ENCODE measurements at regions not wholly inside any gene's neighbourhood (a gene's known extent, or its start where the extent isn't known, plus 50 kb on each side); places are given as distances from the start of the nearest gene placed in this dataset.
"Not testable (repeated sequence)": the region's sequence is repeated elsewhere in the genome, so short reads cannot be mapped to it uniquely, and the experiment has no call there.

DNA sequence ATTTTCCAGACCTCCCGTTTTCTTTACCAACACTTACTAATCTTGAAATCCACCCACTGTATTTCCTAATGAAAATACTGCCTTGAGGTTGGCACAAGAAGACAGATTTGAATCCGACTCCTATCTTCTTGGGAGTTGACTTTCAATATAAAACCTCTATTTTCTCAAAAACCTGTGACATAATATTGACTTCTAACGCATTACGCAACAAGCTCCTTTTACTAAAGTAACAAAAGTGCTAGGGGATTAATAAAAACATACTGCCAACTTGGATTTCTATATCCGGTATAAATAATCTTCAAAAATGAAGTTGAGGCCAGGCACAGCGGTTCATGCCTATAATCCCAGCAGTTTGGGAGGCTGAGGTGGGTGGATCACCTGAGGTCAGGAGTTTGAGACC is 382.0 kb downstream of the PREX1 start:
- Histone ChIP-seq H3K36me3 (ENCODE audit: insufficient read depth, low read length, poor library complexity, severe bottlenecking) (no peaks in the 10 kb centered on the region), H3K4me3 (ENCODE audit: low read depth, low read length, poor library complexity, severe bottlenecking) (no peak overlapping the region), H3K27ac (ENCODE audit: low read depth, low read length, poor library complexity, severe bottlenecking) (no peak overlapping the region), H3K27me3 (replicated peaks; ENCODE audit: insufficient read depth, low read depth, low read length, poor library complexity) (peaks cover 6% of the 10 kb centered on the region), H3K9me3 (ENCODE audit: low read depth, low read length, poor library complexity, severe bottlenecking) (peaks cover 10% of the 10 kb centered on the region), H3K4me1 (ENCODE audit: insufficient read depth, low read length, poor library complexity, severe bottlenecking) (no peaks in the 10 kb centered on the region)
- ChIA-PET CTCF (no interaction called here), POLR2A (ENCODE audit: low non-redundant PET) (interaction anchor here (0.7 kb wide), 1 partner anchor 16 kb away, joined by 3 read pairs; no protein-coding TSS in a partner anchor)
- TF ChIP-seq, protein P1, sequence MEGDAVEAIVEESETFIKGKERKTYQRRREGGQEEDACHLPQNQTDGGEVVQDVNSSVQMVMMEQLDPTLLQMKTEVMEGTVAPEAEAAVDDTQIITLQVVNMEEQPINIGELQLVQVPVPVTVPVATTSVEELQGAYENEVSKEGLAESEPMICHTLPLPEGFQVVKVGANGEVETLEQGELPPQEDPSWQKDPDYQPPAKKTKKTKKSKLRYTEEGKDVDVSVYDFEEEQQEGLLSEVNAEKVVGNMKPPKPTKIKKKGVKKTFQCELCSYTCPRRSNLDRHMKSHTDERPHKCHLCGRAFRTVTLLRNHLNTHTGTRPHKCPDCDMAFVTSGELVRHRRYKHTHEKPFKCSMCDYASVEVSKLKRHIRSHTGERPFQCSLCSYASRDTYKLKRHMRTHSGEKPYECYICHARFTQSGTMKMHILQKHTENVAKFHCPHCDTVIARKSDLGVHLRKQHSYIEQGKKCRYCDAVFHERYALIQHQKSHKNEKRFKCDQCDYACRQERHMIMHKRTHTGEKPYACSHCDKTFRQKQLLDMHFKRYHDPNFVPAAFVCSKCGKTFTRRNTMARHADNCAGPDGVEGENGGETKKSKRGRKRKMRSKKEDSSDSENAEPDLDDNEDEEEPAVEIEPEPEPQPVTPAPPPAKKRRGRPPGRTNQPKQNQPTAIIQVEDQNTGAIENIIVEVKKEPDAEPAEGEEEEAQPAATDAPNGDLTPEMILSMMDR (conservative IDR thresholded peaks at IDR 0.05; ENCODE audit: low read depth, low read length), result no peak
- no peak for TF ChIP-seq EZH2 (IDR thresholded peaks at IDR 0.05; ENCODE audit: borderline replicate concordance, low read depth, low read length, poor library complexity, severe bottlenecking)
- DNase-seq (ENCODE audit: low spot score), result no peak
- intact Hi-C loops (cut with micrococcal nuclease; ENCODE audit: unreplicated experiment), result no loop called here
- BruUV-seq (replicated peaks), result no TSS peak

DNA sequence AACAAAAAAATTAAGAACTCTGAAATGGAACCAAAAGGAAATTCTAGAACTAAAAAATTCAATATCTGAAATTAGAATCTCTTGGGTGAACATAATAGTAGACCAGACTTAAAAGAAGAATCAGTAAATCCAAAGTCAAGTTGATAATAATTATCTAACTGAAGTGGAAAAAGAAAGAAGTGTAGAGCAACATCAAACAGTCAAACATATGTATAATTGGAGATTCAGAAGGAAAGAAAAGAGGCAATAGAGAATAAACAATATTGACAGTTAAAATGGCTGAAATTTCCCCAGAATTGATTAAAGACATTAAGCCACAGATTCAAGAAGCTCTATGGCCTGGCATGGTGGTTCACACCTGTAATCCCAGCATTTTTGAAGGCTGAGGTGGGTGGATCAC is 383.6 kb downstream of the PREX1 start:
- peaks cover 6% of the 10 kb centered on the region for H3K27me3 ChIP-seq (replicated peaks; ENCODE audit: insufficient read depth, low read depth, low read length, poor library complexity)
- no peak for DNase-seq (ENCODE audit: low spot score)
- ChIA-PET CTCF (no interaction called here), POLR2A (ENCODE audit: low non-redundant PET) (no interaction called here)
- H3K27ac ChIP-seq (ENCODE audit: low read depth, low read length, poor library complexity, severe bottlenecking), result no peak overlapping the region
- no peak for TF ChIP-seq EZH2 (IDR thresholded peaks at IDR 0.05; ENCODE audit: borderline replicate concordance, low read depth, low read length, poor library complexity, severe bottlenecking)
- TF ChIP-seq, protein P1 (conservative IDR thresholded peaks at IDR 0.05; ENCODE audit: low read depth, low read length), result no peak
- H3K36me3 ChIP-seq (ENCODE audit: insufficient read depth, low read length, poor library complexity, severe bottlenecking), result no peaks in the 10 kb centered on the region
- BruUV-seq (replicated peaks), result no TSS peak
- H3K4me1 ChIP-seq (ENCODE audit: insufficient read depth, low read length, poor library complexity, severe bottlenecking), result no peaks in the 10 kb centered on the region
- intact Hi-C loops (cut with micrococcal nuclease; ENCODE audit: unreplicated experiment), result no loop called here
- H3K4me3 ChIP-seq (ENCODE audit: low read depth, low read length, poor library complexity, severe bottlenecking), result no peak overlapping the region
- H3K9me3 ChIP-seq (ENCODE audit: low read depth, low read length, poor library complexity, severe bottlenecking), result peaks cover 10% of the 10 kb centered on the region

DNA sequence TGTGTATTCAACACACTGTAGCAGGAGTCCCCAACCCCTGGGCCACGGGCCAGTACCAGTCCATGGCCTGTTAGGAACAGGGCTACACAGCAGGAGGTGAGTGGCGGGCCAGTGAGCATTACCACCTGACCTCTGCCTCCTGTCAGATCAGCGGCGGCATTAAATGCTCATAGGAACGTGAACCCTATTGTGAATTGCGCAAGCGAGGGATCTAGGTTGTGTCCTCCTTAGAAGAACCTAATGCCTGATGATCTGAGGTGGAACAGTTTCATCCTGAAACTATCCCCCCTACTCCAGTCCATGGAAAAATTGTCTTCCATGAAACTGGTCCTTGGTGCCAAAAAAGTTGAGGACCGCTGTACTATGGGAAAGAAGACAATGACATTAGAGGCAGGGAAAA is 386.9 kb downstream of the PREX1 start:
- intact Hi-C loops (cut with micrococcal nuclease; ENCODE audit: unreplicated experiment), result no loop called here
- no peaks in the 10 kb centered on the region for H3K36me3 ChIP-seq (ENCODE audit: insufficient read depth, low read length, poor library complexity, severe bottlenecking)
- no TSS peak for BruUV-seq (replicated peaks)
- CTCF ChIA-PET, result no interaction called here
- peaks cover 6% of the 10 kb centered on the region for H3K27me3 ChIP-seq (replicated peaks; ENCODE audit: insufficient read depth, low read depth, low read length, poor library complexity)
- H3K27ac ChIP-seq (ENCODE audit: low read depth, low read length, poor library complexity, severe bottlenecking), result no peak overlapping the region
- no peak for DNase-seq (ENCODE audit: low spot score)
- no peak for TF ChIP-seq EZH2 (IDR thresholded peaks at IDR 0.05; ENCODE audit: borderline replicate concordance, low read depth, low read length, poor library complexity, severe bottlenecking)
- TF ChIP-seq, protein P1 (conservative IDR thresholded peaks at IDR 0.05; ENCODE audit: low read depth, low read length), result no peak
- POLR2A ChIA-PET (ENCODE audit: low non-redundant PET), result no interaction called here
- H3K9me3 ChIP-seq (ENCODE audit: low read depth, low read length, poor library complexity, severe bottlenecking), result peaks cover 10% of the 10 kb centered on the region
- H3K4me1 ChIP-seq (ENCODE audit: insufficient read depth, low read length, poor library complexity, severe bottlenecking), result no peaks in the 10 kb centered on the region
- no peak overlapping the region for H3K4me3 ChIP-seq (ENCODE audit: low read depth, low read length, poor library complexity, severe bottlenecking)

DNA sequence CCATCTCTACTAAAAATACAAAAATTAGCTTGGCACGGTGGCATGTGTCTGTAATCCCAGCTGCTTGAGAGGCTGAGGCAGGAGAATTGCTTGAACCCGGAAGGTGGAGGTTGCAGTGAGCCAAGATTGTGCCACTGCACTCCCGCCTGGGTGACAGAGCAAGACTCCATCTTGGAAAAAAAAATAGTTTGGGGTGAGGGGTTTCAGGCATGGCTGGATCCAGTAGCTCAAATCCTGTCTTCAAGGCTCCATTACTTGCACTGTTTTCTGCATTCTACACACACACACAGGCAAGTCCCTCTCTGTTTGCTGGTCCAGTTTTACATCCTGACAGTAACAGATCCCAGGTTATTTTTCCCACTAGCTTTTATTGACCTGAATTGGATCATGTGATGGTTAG is 387.5 kb downstream of the PREX1 start:
- H3K4me3 ChIP-seq (ENCODE audit: low read depth, low read length, poor library complexity, severe bottlenecking); H3K9me3 ChIP-seq (ENCODE audit: low read depth, low read length, poor library complexity, severe bottlenecking); H3K4me1 ChIP-seq (ENCODE audit: insufficient read depth, low read length, poor library complexity, severe bottlenecking); POLR2A ChIA-PET (ENCODE audit: low non-redundant PET); H3K36me3 ChIP-seq (ENCODE audit: insufficient read depth, low read length, poor library complexity, severe bottlenecking); H3K27ac ChIP-seq (ENCODE audit: low read depth, low read length, poor library complexity, severe bottlenecking); intact Hi-C loops (cut with micrococcal nuclease; ENCODE audit: unreplicated experiment); DNase-seq (ENCODE audit: low spot score); BruUV-seq (replicated peaks); H3K27me3 ChIP-seq (replicated peaks; ENCODE audit: insufficient read depth, low read depth, low read length, poor library complexity); CTCF ChIA-PET: not testable (repeated sequence)

Data from A673 (cell line).